Activated T-cell treated with anti-CD3 and anti-CD28 coated beads for 24 hours (primary cell): ENCODE measurements at regions not wholly inside any gene's neighbourhood (a gene's known extent, or its start where the extent isn't known, plus 50 kb on each side); places are given as distances from the start of the nearest gene placed in this dataset.

Experiments used
- DNase-seq: peaks from one replicate; pipeline ENCODE4 v3.0.0-alpha.2; 2020; ENCODE audit warnings: low read depth

DNA sequence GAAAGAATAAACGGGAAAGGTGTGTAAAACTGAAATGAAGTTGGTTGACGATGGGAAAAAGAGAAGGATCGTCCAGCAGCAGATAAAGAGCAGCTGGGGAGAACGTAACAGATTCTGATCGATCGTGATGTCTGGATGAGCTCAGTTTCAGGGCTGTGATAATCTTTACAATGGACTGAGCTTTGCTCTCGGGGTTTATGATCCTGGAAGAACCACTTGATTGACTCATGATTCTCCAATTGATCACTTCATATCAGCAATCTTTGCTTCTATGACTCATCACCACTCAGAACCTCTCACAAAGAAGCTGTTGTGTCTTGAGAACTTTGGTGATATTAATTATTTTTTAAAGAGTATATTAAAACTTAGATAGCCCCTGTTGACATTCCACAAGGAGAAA is 690.7 kb downstream of the TUSC7 start:
- DNase-seq, result no peak

- DNase-seq, result no peak
Observed at GRCh38 chr3:117404141-117404540, 694.6 kb downstream of the TUSC7 start.

DNA sequence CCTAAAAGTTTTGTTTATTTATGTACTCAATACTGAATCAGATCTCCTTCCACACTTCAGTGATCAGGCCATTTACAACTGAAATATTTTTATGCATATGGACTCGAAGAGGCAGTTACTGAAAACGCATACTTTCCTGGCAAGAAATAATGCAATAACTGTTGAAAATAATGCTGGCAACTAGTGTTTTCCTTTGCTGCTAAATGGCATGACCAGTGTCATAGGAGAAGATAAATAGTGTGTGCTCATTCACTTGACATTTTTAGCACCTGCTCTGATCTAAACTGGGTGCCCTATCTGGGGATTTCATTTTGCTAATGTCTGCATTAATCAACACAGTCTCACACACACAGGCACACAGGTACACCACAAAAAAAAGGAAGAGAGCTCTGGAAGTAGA is 695.2 kb downstream of the TUSC7 start:
- no peak for DNase-seq

DNA sequence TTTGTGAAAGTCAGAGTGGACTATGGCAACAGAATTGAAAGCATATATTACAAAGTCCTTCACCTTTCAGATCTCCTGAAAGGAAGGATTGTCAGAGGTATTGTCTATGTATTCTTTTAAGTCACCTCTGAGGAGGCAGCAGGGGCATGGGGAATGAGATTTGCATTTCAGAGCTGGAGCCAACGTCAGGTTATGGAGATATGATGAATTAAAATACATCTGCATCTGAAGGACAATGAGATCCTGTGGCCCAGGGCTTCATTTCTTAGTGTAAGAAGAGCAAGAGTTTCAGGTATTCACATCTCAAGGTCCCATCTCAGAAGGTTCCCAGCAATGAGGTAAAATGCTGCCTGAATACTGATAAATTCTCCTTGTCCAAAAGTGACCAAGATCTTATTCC is 695.8 kb downstream of the TUSC7 start:
- no peak for DNase-seq

DNA sequence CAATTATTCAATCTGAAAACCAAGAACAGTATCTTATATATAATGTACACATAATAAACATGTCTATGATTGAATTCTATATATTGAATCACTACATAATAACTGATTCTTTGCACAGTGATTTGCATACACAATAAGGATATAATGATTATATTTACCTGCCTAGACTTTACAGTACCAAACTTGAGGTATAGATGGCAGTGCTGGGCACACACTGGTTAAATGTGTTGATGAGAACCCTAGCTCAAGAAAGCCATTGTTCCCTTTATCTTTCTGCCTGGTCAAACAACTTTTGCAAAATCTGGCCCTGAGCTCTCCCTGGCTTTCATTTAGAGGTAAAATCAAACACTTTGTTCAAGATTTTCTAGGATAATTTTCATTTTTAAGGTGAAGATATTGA is 697.7 kb downstream of the TUSC7 start:
- DNase-seq, result no peak

DNA sequence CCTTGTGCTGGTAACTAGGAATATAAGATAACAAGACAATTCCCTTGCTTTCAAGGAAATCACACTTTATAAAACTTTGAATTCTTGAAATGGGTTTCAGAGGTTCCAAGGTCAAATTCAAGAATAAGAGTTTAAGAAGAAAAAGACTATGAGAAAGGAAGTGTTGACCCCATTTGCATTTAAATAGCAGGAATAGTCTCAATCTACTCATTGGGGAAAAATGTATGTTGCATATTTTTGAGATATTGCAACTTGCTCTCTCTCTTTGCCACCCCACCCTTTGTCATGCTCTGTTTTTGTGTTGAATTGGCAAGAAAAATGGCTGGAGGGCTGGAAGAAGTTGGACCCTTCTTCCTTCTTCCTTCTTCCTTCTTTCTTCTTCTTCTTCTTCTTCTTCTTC is 699.2 kb downstream of the TUSC7 start:
- no peak for DNase-seq

DNA sequence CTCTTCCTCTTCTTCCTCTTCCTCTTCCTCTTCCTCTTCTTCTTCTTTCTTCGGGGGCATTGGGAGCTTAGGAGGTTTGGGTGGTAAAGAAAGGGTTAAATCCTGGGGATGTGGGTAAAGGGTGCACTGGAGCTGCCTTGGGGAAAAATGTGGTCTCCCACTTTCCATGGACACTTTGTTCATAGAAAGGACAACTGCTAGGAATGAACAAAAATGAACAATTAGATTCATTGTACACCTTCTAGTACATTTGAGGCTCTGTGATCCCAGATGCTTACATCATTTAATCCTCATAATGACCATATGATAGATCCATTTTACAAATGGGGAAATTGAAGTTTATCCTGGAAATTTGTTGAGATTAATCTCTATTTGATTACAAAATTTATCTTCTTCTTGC is 699.7 kb downstream of the TUSC7 start:
- no peak for DNase-seq

DNA sequence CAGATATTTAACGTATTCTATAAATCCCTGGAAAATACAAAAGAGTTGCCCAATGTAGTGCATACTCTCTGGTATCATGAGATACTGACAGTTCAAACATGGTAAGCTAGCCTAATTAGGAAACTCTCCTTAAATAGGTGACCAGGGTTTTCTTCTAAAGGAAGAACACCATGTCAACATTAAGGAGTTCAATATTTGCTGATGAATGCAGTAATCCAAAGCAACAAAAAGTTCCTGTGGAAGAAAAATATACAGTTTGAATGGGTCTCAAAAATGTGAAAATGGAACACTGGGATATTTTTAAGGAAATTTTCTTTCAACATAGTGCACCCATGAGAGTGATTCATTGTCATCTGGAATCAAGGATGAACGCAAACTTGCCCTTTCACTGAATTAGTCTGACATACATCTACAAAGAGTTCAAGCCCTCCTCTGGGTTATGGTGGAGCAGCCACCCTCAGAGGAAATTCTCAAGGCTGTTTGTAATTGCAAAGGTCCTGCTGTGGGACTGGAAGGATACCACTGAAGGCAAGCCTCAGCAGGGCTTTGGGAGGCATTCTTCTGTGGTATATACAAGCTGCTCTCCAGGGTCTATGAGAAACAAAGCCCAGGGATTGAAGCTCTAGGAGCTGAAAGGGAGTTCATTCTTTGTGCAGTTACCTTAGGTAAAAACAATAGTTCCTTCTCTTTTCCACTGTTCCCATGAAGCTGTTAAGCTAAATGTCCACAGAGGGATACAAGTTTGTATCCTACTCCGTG is 700.3 kb downstream of the TUSC7 start:
- no peak for DNase-seq

GRCh38 chr3:117411971-117412370 is 702.4 kb downstream of the TUSC7 start:
- no peak for DNase-seq

DNA sequence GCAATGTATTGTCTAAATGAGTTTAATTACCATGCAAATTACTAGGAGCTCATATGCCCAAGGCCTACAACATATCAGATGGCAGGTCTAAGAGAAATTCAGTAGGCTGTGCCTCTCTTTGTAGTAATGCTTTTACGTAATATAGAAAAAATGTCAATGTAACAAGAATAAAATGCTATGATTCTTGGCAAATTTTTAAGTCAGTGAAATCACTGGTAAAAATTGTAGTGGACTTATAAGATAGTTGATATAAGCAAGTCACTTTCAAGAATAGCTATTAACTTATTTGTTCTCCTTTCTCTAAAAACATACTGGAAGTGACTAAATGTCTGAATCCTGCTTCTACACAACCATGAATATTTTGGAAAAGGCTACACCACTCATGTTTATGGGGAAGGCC is 707.8 kb downstream of the TUSC7 start:
- no peak for DNase-seq

- no peak for DNase-seq
Observed at GRCh38 chr3:117427081-117427480, 717.5 kb downstream of the TUSC7 start.

DNA sequence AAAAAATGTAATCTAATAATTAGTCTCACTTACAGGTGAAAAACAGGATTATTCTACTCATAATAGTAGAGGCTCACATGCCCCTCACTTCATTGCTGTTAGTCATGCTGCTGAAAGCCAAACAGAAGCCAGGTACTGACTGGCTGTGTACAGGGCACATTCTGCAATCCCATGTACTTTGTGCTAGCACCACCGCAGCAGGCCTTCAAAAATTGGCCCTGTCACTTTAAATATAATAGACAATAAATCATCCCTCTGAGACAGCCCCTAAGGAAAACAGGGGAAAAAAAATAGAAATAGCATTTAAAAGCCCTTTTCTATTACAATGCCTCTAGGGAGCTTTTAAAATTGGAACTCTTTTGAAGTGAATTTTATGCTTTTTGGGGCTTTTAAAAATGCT is 723.8 kb downstream of the TUSC7 start:
- no peak for DNase-seq

DNA sequence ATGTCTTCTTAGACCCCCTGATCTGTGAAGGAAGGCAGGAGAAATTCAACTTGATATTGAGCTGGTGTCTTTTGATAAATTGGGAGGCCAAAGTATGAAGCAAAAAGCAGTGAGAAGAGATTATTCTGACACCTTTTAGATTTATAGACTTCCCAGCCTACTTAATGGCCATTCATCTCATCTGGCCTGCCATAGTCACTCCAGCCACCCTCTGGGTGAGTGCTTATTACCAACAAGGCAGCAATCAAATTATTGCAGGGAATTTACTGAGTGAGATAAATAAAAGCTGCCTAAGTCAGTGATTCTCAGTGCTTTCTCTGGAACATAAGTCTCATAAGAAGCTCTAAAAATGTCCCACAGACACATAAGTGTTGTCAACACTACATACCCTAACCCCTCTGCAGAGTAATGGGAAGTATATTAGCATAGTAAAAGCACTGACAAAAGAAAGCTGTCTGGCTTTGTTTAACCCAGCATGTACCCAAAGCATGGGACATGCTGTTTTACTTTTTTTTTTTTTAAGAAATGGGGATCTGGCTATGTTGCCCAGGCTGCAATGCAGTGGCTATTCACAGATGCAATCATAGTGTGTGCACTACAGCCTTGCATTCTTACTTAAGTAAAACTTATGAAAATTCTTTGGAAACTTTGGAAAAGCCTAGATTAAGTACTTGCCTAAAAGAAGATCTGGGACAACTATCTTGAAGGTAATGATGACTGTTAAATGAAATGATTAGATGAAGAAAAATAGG is 725.3 kb downstream of the TUSC7 start:
- DNase-seq, result no peak

- no peak for DNase-seq
Observed at GRCh38 chr3:117435506-117435905, 725.9 kb downstream of the TUSC7 start.

DNA sequence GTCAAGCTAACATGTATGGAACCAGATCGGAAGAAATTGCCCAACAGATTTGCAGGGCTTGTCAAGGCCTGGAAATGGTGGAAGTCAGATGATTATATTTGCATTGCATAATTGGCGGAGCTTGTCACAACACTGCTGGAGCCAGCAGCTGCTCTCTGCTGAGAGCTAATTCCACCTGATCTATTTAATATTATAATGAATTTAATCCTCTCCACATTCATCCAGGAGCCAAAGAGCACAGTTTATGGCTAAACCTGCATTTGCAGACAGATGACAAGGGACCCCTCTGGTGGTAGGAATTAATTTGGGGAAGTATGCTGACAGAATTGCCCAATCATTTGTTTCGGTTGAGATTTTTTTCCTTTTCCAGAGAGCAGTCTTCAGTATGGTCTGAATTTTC is 730.2 kb downstream of the TUSC7 start:
- DNase-seq, result no peak

- no peak for DNase-seq
Observed at GRCh38 chr3:117441851-117442250, 732.3 kb downstream of the TUSC7 start.

DNA sequence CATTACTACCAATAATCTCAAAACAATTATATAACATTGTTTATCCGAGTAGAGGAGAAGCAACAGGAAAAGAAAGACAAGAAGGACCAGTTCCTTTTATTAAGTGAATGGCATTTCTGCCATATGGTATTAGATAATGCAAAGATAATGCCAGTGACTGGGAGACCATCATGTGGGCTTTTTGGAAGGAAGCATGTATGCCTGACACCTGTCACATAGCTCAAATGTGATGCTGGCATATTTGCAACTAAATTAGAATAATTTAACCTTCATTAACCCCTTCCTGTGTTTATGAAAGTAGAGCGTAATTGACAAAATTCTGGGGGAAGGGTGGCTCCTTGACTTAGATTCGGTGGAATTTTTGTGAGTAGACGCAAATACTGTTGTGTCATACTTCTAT is 733.0 kb downstream of the TUSC7 start:
- DNase-seq, result no peak

GRCh38 chr3:117443014-117443413 is 733.4 kb downstream of the TUSC7 start:
- no peak for DNase-seq

DNA sequence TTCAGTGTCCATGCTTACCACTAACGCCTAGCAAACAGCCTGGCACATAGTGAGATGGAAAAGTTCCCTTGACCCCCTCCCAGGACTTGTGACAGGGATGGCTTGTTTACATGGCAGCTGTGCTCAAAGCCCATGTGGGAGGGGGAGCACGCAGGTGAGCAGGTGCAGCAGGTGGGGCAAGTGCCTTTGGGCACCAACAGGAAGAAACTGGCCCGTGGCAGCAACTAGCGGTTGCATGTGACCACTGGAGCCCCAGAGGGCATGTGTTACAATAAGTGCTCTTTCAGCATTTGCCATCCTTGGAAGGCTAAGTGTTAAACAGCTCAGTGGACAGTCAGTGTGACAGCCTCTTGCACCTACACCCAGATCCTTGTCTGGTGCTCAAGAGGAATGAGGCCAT is 734.6 kb downstream of the TUSC7 start:
- DNase-seq, result no peak

- no peak for DNase-seq
Observed at GRCh38 chr3:117447419-117447818, 737.8 kb downstream of the TUSC7 start.

DNA sequence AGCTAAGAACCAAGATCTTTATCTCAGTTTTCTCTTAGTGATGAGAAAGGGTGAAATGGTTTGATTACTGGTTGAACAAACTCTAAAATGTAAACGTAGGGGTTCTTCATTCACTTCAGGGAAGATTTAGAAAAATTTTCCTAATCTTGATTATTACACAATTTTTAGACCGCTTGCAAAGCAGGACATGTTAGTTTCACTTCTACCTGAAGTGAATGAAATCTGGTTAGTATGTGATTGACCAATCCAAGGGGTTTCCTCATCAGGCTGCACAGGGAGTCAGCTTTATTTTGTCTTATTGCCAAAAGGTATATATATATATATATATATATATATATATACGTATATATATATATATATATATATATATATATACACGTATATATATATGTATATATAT is 740.4 kb downstream of the TUSC7 start:
- no peak for DNase-seq

DNA sequence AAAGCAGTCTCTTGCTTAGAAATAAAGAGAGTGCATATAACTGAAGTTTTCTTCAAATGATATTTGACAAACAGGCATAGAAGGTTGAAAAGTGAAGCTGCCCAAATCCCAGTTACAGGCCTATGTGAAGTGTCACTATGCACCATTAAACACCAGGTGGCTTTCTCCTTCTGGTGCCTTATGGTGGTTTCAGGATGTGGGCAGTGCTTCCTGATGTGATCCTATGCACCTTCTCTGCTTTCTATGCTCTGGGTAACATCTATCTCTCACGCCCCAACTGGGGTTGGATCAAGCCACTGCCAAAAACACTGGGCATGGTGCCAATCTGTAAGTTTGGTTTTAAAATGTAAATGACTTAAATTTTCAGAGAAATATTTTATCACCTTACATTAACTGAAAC is 744.7 kb downstream of the TUSC7 start:
- no peak for DNase-seq

DNA sequence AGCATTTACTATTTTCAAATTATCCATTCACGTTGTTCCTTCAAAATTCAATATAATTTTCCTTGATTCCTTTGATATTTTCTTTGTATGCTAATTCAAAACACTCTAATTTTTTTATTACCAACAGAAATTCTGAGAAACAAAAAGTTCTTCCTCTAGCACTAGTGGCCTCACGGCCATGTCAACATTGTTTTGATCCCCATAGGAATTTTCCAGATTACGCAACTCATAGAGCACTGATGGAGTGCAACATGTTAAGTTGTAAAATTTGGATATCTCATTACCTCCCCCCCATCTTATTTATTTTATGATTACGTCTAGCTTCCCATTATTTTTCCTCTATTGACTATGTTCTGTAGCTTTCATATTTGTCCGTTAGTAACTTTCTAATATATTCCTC is 745.3 kb downstream of the TUSC7 start:
- DNase-seq, result no peak

GRCh38 chr3:117455782-117456181 is 746.2 kb downstream of the TUSC7 start:
- no peak for DNase-seq
